Epithelial cell of esophagus (primary cell): ENCODE measurements at regions not wholly inside any gene's neighbourhood (a gene's known extent, or its start where the extent isn't known, plus 50 kb on each side); places are given as distances from the start of the nearest gene placed in this dataset.

Source experiments
- DNase-seq: peaks from one replicate; pipeline ENCODE4 v3.0.0; 2010; ENCODE audit warnings: low read depth
- H3K4me3 ChIP-seq: 2 replicates; pipeline ENCODE4 v1.5.1; 2011; ENCODE audit warnings: mild to moderate bottlenecking, low read length, control low read depth
- CTCF ChIP-seq: IDR thresholded peaks from 2 replicates; pipeline ENCODE4 v1.5.1; 2011; ENCODE audit warnings: low read depth, mild to moderate bottlenecking, low read length, control low read depth, inconsistent platforms; ENCODE audit not compliant: insufficient read depth; ENCODE audit errors: missing control alignments

- DNase-seq = no peak
- no peak overlapping the region for H3K4me3 ChIP-seq
- no peak for TF ChIP-seq CTCF
Observed at GRCh38 chr10:28801247-28801646, 123.9 kb downstream of the BAMBI start.

GRCh38 chr10:28801869-28802268, 124.5 kb downstream of the BAMBI start:
- no peak overlapping the region for H3K4me3 ChIP-seq
- no peak for TF ChIP-seq CTCF
- DNase-seq = no peak

GRCh38 chr10:28805390-28805789, 128.1 kb downstream of the BAMBI start:
- TF ChIP-seq CTCF = no peak
- DNase-seq = no peak
- H3K4me3 ChIP-seq = no peak overlapping the region

- no peak for DNase-seq
- no peak for TF ChIP-seq CTCF
- H3K4me3 ChIP-seq = no peak overlapping the region
Observed at GRCh38 chr10:28806488-28806941, 129.2 kb downstream of the BAMBI start.

- TF ChIP-seq CTCF = no peak
- H3K4me3 ChIP-seq = no peak overlapping the region
- DNase-seq = no peak
Observed at GRCh38 chr10:28806951-28807759, 129.8 kb downstream of the BAMBI start.

GRCh38 chr10:28807760-28808613, 130.7 kb downstream of the BAMBI start:
- no peak for TF ChIP-seq CTCF
- DNase-seq = no peak

GRCh38 chr10:28808693-28809092, 131.4 kb downstream of the BAMBI start:
- DNase-seq = no peak
- no peak for TF ChIP-seq CTCF
- H3K4me3 ChIP-seq = no peak overlapping the region

More at GRCh38 chr10:28807760-28808613, 130.7 kb downstream of the BAMBI start:
- H3K4me3 ChIP-seq = no peak overlapping the region
